AG04450 (cell line): ENCODE measurements at regions not wholly inside any gene's neighbourhood (a gene's known extent, or its start where the extent isn't known, plus 50 kb on each side); places are given as distances from the start of the nearest gene placed in this dataset.

ENCODE experiments used
- CTCF ChIA-PET: fragments of 300-600, 350-600 bp; formaldehyde crosslinking; extraction: SDS; loops from one replicate; lab custom pipeline; 2022; ENCODE audit warnings: antibody characterized with exemption, inconsistent platforms; lab: Charles Lee
- POLR2A ChIA-PET: fragments of 350-600 bp; formaldehyde crosslinking; extraction: SDS; loops from one replicate; lab custom pipeline; 2021; ENCODE audit warnings: antibody characterized with exemption, inconsistent platforms; lab: Yijun Ruan, JAX
- DNase-seq: peaks from one replicate; pipeline ENCODE4 v3.0.0-alpha.2; 2011; ENCODE audit warnings: low read depth, low spot score
- H3K27ac ChIP-seq: one replicate; pipeline ENCODE4 v1.5.1; 2012; ENCODE audit warnings: low read depth, low read length, control low read depth
- H3K27me3 ChIP-seq: one replicate; pipeline ENCODE4 v1.6.0; 2012; ENCODE audit warnings: low read length; ENCODE audit not compliant: control insufficient read depth, insufficient read depth
- H3K4me3 ChIP-seq: 2 replicates; pipeline ENCODE4 v1.5.1; 2011; ENCODE audit warnings: mild to moderate bottlenecking, low read depth, low read length, control low read depth
- H3K9me3 ChIP-seq: 2 replicates; pipeline ENCODE4 v1.5.1; 2012; ENCODE audit warnings: low read length; ENCODE audit not compliant: control insufficient read depth, insufficient read depth
- TF ChIP-seq, protein P1 (sequence below): IDR thresholded peaks from 2 replicates; pipeline ENCODE4 v1.5.1; 2011; ENCODE audit warnings: low read depth, low read length, control low read depth, inconsistent platforms

DNA sequence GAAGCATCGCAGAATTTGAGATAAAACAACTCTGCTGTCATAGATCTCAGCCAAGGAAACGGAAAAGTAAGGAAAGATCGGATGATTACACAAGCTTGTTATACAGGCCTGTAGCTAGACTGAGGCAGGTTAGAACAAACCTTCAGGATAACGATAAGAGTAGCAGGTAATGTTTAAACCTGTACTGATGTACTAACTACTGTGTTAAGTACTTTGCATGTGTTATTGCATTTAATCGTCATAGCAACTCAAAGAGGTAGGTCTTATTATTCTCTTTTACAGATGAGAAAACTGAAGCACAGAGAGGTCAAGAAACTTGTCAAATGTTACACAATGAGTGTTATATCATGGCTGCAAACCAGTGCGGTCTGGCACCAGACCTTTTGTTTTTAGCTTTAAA, 352.5 kb downstream of the GPAM start:
- ChIA-PET CTCF (no interaction called here), POLR2A (no interaction called here)
- Histone ChIP-seq H3K27me3 (no peaks in the 10 kb centered on the region), H3K9me3 (peaks cover 17% of the 10 kb centered on the region), H3K4me3 (no peak overlapping the region), H3K27ac (no peak overlapping the region)
- no peak for DNase-seq
- TF ChIP-seq, protein P1, sequence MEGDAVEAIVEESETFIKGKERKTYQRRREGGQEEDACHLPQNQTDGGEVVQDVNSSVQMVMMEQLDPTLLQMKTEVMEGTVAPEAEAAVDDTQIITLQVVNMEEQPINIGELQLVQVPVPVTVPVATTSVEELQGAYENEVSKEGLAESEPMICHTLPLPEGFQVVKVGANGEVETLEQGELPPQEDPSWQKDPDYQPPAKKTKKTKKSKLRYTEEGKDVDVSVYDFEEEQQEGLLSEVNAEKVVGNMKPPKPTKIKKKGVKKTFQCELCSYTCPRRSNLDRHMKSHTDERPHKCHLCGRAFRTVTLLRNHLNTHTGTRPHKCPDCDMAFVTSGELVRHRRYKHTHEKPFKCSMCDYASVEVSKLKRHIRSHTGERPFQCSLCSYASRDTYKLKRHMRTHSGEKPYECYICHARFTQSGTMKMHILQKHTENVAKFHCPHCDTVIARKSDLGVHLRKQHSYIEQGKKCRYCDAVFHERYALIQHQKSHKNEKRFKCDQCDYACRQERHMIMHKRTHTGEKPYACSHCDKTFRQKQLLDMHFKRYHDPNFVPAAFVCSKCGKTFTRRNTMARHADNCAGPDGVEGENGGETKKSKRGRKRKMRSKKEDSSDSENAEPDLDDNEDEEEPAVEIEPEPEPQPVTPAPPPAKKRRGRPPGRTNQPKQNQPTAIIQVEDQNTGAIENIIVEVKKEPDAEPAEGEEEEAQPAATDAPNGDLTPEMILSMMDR, result no peak

DNA sequence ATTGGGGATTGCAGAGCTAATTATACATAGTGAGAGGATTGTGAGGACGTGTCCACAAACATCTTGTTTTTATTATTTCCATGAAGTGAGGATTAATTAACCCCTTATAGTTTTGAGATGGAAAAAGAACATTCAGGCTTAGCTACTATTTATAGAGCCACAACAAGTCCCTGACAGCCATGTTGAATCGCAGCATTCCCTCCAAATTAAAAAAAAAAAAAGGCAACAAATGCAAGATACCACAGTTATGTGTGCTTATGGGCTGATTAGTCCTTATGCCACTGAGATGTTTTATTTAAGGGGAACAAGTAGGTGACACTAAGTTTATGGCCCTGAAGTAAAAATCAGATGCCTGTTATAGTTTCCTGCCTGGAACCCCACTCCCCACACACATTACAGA, 350.3 kb downstream of the GPAM start:
- Histone ChIP-seq H3K27me3 (no peaks in the 10 kb centered on the region), H3K27ac (no peak overlapping the region), H3K9me3 (peaks cover 14% of the 10 kb centered on the region), H3K4me3 (no peak overlapping the region)
- ChIA-PET POLR2A (no interaction called here), CTCF (interaction anchor here (0.6 kb wide), 1 partner anchor 310 kb away, joined by 5 read pairs; no protein-coding TSS in a partner anchor)
- TF ChIP-seq, protein P1, result no peak
- no peak for DNase-seq

DNA sequence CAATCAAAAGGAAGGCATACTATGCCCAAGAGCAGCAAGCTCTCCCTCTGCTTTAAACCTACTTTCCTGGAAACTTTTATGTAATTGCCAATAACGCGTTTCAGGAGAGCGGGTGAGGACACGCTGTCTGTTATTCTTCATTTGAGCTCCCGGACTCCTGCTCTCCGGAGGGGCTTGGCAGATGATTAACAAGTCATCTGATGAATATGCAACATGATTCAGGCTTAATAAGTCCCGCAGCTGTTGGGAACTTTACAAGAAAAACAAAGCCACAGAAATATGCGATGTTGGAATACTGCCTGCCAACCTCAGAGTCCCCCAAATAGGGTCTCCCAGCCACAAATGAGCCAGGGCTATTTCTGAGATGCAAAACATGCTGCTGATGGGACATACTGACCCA, 348.0 kb downstream of the GPAM start:
- DNase-seq, result no peak
- Histone ChIP-seq H3K27ac (no peak overlapping the region), H3K4me3 (no peak overlapping the region), H3K9me3 (peaks cover 13% of the 10 kb centered on the region; the same call in 1 of the 2 replicates), H3K27me3 (no peaks in the 10 kb centered on the region)
- POLR2A ChIA-PET, result no interaction called here
- TF ChIP-seq, protein P1, result no peak
- CTCF ChIA-PET, result no interaction called here

DNA sequence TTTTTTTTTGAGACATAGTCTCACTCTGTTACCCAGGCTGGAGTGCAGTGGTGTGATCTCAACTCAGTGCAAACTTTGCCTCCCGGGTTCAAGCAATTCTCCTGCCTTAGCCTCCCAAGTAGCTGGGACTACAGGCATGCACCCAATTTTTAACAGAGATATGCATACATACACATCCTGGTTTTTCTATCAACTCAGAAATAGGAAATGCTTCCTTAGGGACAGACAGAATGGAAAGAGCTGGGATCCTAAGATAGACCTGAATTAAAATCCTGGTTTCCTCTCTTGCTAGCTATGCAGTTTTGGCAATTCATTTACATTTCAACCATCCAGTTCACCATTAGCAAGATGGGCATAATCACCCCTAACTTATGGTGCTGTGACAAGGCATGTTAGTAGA, 347.5 kb downstream of the GPAM start:
- no peak overlapping the region for H3K4me3 ChIP-seq
- H3K27me3 ChIP-seq, result no peaks in the 10 kb centered on the region
- peaks cover 14% of the 10 kb centered on the region; the same call in 1 of the 2 replicates for H3K9me3 ChIP-seq
- ChIA-PET POLR2A (no interaction called here), CTCF (no interaction called here)
- no peak overlapping the region for H3K27ac ChIP-seq
- no peak for DNase-seq
- TF ChIP-seq, protein P1, result no peak

DNA sequence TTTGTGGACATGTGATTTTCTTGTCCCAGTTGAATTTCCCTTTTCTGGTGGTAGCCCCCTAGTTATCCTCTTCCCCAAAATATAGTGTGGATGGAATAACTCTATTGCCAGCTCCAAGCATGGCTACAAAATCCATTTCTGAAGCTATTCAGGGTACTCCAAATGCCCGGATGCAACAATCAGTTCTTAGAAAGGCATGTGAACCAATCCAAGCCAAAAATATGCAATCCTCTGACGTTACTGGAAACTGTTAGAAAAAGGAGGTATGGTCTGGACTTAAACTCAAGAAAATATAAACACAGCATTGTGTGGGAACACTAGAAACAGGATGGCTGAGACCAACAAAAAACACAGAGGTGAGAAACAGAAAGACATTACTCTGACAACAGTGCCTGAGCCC, 347.0 kb downstream of the GPAM start:
- H3K9me3 ChIP-seq, result peaks cover 14% of the 10 kb centered on the region; the same call in 1 of the 2 replicates
- TF ChIP-seq, protein P1, result no peak
- H3K4me3 ChIP-seq, result no peak overlapping the region
- H3K27ac ChIP-seq, result no peak overlapping the region
- no peak for DNase-seq
- no peaks in the 10 kb centered on the region for H3K27me3 ChIP-seq
- CTCF ChIA-PET, result no interaction called here
- POLR2A ChIA-PET, result no interaction called here
